ENCODE measurements at regions not wholly inside any gene's neighbourhood (a gene's known extent, or its start where the extent isn't known, plus 50 kb on each side); places are given as distances from the start of the nearest gene placed in this dataset.

DNA sequence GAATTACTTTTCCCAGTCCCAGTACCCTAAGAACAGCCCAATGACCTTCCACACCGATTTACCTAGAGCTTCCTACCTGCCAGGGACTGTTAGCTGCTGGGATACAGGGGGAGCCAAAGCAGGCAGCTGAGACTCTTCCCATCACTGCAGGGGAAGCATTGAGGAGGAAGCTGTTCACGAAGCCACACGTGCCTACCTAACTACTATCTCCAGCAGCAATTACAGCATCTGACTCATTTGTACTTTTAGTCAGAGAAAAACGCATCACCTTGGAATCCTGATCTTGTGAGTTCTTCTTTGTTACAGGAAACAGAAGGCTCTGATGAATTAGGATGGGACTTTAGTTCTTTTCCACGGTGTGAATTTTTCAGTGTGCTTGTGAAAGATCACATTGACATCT lies 113.7 kb upstream of the DHX40 start:
- peak in 1 of 2 donors; percentile 36 for DNase-seq (ENCODE audit: low read depth in 2 of 2)

DNA sequence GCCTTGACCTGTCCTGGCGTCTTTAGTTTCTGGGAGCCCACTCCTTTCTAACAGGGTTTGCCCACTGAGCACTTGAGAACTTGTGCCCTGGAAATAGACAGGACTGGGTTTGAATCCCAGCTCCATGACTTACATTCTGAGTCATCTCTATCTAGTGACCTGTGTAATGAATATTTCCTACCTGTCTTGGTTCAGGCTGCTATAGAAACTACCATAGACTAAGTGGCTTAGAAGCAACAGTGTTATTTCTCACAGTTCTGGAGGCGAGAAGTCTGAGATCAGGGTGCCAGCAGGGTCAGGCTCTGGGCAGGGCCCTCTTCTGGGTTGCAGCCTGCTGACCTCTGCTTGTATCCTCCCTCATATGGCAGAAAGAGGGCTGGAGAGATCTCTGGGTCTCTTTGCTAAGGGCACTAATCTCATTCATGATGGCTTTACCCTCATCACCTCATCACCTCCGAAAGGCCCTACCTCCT lies 110.7 kb upstream of the DHX40 start:
- no peak for DNase-seq (ENCODE audit: low read depth in 2 of 2)

DNA sequence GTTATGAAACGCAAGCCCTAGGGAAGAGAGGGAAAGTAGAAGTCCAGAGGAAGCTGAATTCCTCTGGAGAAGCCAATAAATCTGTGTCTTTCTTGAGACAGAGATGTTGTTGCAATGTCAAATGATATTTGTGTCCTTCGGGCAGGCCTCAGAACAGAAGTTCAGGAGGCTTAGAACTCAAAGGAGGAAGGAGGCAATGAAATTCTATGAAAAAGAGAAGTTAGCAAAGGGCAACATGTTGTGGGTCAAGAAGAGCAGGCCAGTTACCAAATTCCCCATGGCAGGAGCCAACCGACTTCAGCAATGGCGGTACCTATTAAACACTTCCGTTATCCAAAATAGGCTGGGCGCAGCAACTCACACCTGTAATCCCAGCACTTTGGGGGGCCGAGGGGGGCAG lies 109.0 kb upstream of the DHX40 start:
- no peak for DNase-seq (ENCODE audit: low read depth in 2 of 2)

DNA sequence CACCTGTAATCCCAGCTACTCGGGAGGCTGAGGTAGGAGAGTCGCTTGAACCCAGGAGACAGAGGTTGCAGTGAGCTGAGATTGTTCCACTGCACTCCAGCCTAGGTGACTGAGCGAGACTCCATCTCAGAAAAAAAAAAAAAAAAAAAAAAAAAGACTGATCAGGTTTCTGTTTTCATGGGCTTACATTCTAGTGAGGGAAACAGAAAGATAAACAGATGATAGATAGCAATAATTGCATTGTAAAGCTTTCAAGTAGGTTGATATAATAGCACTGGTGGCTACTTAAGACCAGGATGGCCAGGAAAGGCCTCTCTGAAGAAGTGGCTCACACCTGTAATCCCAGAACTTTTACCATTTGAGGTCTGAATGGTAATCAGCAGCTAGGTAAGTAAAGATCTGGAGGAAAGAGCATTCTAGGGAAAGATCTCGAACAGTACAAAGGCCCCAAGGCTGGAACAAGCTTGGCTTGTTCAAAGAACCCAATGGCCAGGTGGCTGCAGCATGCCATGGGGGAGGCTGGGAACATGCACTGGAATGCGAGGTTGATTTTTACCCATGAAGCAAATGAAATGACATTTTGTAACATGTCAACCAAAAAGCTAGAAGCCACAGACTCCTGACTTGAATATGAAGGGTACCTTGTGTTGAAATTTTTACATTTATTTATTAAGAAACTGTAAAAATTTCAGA lies 108.3 kb upstream of the DHX40 start:
- DNase-seq (ENCODE audit: low read depth in 2 of 2), result no peak

DNA sequence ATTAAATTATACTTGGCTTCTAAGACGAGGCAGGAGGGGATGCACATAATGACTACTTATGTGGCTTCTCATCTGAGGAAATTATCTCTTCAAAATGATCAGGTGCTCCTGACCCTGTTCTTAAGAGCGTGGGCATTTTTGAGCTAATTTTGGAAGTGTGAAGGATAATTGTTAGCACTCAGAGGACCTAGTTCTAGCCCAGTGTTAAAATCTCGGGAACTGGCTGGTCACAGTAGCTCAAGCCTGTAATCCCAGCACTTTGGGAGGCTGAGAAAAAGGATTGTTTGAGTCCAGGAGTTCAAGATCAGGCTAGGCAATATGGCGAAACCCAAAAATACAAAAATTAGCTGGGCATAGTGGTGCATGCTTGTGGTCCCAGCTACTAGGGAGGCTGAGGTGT lies 103.0 kb upstream of the DHX40 start:
- DNase-seq (ENCODE audit: low read depth in 2 of 2), result no peak

DNA sequence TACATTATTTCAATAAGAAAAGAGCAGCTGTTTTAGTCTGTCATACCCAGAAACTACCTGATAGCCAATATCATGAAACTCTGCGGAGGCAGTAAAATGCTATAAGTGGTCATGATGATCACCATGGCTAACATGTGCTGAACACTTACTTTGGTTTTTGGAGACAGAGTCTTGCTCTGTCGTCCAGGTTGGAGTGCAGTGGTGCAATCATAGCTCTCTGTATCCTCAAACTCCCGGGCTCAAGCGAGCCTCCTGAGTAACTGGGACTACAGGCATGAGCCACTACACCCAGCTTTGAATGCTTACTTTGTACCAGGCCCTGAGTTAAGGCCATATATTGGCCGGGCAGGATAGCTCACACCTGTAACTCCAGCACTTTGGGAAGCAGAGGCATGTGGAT lies 101.2 kb upstream of the DHX40 start:
- no peak for DNase-seq (ENCODE audit: low read depth in 2 of 2)

DNA sequence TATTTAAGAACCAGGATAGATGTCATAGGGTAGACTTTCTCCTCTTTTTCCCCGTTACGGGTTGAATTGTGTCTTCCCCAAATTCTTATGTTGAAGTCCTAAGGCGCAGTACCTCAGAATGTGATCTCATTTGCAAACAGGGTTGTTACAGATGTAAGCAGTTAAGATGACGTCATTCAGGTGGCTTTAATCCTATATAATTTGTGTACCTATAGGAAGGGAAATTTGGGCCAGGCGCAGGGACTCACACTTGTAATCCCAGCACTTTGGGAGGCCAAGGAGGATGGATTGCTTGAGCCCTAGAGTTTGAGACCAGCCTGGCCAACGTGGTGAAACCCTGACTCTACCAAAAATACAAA lies 99.5 kb upstream of the DHX40 start:
- DNase-seq (ENCODE audit: low read depth in 2 of 2), result no peak

DNA sequence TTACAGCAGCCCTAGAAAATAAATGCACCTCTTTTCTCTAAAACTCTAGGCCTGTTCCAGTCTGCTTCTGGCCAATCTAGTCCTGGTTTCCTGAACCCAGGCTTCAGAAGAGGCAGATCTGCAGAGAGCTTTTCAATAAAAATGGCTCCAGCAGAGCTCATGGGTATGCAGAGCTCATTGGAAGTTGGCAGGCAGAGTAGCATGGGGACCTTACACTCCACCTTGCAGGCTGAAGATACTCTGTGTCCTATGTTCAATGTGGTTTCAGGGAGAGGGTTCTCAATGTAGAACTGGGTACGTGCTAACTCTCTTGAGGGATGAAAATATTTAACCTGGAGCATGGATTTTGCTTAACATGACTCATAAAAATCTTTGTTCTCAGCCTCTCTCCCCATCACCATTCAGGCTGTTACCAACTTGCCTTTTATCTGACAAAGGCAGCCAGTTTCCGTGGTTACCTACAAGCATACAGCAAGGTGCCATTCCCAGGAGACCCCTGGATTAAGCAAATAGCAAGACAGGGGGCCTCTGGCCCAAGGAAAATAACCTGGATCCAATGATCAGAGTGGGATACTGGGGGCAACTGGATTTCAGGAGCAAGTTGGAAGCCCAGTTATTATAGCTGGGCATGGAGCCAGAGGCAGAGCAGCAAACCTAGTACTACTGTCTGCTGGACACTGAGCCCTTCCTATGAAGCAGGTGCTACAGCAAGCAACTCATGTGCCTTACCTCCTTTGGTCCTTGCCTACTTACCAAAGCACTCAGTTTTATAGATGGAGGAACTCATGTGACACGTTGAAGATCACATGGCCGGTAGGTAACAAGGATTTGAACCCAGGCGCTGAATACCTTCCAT lies 98.2 kb upstream of the DHX40 start:
- DNase-seq (ENCODE audit: low read depth in 2 of 2), result no peak

DNA sequence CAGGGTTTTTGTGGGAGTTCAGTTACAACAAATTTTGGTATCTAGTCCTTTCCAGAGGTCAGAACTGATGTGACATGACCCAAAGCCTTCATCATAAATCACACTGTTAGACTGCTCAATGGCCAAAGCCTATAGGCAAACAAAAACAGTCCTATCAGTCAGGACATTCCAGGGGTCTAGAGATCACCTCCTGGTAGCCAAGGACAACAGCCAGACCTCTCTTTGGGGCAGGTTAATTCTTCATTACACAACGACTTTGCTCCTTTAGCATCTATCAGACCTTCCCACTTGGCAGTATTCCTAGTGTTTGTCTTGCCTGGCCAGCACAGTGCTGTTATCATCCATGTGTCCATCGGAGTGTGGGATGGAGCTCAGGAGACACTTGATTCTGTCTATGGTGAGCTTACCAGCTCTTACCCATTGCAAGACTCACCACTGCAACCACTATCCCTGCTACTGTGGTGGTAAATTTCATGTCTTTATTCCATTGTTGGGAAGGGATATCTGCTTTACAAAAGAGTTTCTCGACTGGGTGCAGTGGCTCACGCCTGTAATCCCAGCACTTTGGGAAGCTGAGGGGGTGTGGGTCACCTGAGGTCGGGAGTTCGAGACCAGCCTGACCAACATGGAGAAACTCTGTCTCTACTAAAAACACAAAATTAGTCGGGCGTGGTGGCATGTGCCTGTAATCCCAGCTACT lies 95.5 kb upstream of the DHX40 start:
- peak in 1 of 2 donors; percentile 13 for DNase-seq (ENCODE audit: low read depth in 2 of 2)

DNA sequence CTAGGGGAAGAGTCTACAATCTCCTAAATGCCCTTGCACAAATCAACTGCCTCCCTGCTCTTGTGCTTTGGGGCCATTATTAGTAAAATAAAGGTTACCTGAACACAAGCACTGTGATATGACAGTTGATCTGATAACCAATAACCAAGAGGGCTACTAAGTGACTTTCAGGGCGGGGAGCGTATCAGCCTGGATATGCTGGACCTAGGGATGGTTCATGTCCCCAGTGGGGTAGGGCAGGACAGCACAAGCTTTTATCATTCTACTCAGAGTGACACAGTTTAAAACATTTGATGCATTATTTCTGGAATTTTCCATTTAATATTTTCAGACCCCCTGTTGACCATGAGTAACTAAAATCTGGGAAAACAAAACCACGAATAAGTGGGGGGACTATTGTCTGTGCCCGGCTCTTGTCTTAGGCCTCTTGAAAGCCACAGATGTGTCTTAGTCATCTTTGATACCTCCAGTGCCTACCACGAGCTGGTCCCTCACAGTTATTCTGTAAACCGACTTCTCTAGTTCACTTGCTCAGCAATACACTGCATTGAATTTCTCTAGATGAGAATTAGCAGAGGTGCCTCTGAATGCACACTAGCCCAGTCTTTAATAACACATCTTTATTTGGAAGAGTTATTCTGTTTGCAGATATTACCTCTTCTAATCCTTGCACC lies 94.6 kb upstream of the DHX40 start:
- DNase-seq (ENCODE audit: low read depth in 2 of 2), result no peak

DNA sequence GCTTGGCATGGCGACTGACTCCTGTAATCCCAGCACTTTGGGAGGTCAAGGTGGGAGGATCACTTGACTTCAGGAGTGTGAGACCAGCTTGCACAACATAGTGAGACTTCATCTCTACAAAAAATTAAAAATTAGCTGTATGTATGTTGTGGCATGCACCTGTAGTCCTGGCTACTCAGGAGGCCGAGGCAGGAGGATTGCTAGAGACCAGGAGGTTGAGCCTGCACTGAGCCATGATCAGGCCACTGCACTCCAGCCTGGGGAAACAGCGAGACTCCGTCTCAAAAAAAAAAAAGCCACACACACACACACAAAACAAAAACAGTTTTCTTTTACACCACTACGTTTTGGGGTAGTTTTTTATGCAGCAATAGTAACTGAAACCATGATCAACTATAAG lies 89.0 kb upstream of the DHX40 start:
- no peak for DNase-seq (ENCODE audit: low read depth in 2 of 2)

DNA sequence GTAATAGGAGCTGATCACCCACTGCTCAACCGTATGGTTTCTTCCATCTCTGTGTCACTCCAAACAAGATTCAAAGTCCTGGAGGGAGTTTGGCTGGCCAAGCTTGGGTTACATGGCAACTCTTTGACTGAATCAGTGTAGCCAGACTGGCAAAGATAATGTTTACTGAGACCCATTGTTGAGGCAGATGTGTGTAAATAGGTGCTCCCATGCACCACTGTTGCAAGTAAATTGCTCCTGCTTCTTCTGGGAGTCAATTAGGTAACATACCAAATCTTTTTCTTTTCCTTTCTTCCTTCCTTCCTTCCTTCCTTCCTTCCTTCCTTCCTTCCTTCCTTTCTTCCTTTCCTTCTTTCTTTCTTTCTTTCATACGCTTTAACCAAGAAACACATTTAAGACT lies 86.3 kb upstream of the DHX40 start:
- DNase-seq (ENCODE audit: low read depth in 2 of 2), result no peak

DNA sequence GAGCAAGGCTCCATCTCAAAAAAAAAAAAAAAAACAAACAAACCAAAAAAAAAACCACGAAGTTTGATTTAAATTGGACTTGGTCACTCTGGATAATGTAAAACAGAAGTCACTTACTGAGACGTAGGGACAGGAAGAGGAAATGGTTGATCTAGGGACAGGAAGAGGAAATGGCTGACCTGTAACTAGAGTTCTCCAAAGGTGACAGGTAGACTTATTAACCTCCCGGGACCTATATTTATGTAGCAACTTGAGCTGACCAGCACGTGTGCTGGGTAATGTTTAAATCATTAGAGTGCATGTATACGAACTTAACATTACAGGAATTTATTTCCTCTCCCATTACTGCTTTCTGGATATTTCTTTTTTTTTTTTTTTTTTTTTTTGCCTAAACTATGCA lies 81.5 kb upstream of the DHX40 start:
- no peak for DNase-seq (ENCODE audit: low read depth in 2 of 2)

DNA sequence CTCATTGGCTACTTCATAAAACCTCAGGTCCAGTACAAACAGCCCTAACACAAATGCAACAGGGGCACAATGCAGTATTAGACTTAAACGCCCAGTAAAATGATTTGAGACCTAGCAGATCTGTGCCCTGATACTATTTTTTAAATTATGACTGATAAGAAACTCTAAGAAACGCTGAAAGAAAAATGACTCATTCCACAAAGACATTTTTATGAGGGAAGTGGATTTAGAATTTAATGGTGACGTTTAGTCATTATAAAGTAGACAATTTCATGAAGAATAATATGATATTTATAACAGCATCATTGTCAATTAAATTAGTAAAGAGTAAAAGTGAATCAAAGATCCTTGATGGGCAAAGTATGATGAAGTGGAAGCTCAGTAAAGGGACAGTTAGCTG lies 80.4 kb upstream of the DHX40 start:
- DNase-seq (ENCODE audit: low read depth in 2 of 2), result no peak

DNA sequence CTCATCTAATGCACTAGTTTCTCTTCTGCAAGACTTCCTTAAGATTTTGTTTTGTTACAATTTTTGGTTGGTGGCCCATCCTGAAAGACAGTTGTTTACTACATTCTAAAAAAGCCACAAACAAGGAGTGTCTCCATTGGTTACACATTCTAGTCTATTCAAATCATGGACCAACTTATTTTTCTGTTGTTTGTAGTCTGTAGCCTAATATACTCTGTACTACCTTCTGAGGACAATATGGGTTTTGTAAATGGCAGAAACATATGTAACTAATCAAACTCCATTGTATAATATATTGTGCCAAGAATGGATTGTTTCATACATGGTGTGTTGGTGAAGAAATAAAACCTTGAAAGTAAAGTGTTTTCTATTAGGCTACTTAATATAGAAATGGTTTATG lies 79.5 kb upstream of the DHX40 start:
- no peak for DNase-seq (ENCODE audit: low read depth in 2 of 2)

DNA sequence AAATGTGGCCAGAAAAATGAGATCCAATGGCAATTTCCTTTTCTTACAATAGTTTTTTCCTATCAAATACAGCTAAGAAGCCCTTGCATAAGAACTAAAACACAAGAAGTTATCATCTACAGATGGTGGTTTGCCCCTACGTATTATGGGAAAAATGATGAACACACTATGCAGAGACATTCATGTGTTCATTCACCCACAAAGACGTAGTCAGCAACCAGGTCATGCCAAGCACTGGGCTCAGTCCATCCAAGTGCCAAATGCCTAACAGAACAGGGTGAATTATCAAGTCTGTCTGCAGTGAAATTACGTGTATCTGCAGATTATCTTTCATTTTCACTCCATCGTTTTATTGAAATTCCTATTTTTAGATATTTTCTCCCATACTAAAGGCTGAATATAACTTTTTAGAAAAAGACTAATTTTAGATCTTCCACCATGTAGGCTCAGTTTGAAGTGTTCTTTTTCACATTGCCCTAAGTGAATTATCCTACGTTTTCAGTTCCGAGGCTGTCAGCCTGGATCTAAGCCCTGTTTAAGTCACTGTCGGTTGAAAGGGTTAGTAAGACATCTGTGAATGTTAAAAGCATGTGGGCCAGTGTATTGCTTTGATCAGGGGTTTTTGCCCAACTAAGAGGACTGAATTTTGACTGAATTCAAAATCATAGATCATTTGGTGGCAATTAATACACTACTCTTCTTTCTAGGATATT lies 78.1 kb upstream of the DHX40 start:
- DNase-seq (ENCODE audit: low read depth in 2 of 2), result no peak

DNA sequence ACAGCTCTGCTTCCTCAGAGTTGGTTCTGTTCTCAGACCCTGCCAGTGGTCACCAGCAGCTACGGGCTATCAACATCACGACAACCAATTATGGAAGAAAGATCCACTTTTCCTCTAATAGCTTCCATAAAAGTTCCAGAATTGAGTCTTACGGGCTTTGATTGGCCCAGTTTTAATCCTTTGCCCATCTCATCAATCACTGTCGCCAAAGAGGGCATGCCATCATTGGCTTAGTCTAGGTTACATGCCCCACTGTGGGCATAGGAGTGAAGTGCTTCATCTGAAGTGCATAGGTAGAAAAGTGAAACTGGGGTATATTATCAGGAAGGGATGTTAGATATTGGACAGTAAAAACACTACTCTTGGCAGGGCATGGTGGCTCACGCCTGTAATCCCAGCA lies 76.6 kb upstream of the DHX40 start:
- no peak for DNase-seq (ENCODE audit: low read depth in 2 of 2)

DNA sequence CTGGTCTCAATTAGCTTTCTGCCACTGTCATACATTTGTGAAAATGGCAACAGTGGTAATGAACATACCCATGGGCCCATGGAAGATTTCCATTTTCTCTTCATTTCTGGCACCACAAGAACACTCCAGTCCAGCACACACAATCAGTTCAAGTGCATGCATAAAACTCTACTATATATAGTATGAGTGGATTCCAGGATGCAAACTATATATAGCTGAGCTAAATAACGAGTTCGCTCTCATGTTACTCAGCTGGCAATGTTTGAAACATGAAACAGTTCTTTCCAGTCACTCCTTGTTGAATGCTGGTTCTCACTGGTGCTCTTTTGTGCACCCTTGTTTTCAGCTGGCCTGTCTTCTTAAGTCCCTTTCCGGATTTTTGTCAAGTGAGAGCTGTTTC lies 75.2 kb upstream of the DHX40 start:
- DNase-seq (ENCODE audit: low read depth in 2 of 2), result no peak

DNA sequence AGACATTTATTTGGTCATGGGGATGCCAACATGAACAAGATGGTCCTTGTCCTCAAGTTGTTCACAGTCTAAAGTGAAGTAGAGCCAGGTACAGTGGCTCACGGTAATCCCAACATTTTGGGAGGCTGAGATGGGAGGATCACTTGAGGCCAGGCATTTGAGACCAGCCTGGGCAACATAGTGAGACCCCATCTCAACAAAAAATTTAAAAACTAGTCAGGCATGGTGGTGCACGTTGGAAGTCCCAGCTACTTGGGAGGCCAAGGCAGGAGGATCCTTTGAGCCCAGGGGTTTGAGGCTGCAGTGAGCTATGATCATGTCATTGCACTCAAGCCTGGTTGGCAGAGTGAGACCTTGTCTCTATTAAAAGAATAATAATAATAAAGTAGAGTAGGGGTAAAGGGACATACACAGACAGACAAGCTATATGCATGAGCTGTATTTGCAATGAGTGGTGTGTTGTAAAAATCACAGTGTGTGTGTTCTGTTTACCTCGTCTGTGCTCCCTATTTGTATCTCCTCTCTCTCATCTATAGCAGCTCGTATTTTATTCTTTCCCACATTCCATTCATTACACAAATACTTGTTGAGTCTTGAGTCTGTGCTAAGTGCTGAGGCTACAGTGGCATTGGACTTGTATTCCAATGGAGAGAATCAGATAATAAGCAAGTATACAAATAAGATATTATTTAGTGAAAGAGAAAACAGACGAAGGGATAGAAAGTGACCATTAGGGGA lies 73.9 kb upstream of the DHX40 start:
- no peak for DNase-seq (ENCODE audit: low read depth in 2 of 2)

DNA sequence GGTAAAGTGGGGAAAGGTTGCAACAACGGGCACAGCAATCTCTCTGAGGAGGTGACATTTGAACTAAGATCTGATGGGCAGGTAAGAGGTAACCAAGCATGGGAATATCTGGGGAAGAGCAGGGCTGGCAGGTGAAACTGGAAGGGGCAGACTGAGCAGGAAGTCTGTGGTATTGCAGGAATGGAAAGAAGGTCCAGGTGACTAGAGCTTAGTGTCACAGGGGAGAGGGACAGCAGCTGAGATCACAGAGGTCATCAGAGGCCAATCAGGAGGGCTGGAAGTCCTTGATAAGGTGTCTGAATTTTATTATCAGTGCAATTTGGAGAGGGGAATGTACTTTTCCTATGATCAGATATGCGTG lies 73.3 kb upstream of the DHX40 start:
- no peak for DNase-seq (ENCODE audit: low read depth in 2 of 2)

DNA sequence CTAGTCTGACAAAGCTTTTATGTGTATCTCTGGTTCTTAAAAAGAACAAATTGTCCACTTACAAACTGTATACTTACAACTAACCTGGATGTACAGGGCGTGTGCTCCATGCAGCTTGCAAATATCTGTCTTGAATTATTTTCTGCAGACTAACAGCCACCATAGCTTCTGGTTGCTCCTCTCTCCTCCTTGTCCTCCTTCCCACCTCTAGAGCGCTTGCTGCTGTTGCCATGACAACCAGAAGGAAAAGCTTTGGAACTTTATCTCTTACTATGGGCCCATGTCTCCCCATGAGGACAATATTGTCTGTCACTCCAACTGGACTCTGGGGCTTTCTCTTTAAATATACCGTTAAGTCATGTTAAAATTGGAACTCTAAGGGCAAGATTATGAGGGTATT lies 71.5 kb upstream of the DHX40 start:
- no peak for DNase-seq (ENCODE audit: low read depth in 2 of 2)
